Type B pancreatic cell (in vitro differentiated cells): ENCODE measurements at regions not wholly inside any gene's neighbourhood (a gene's known extent, or its start where the extent isn't known, plus 50 kb on each side); places are given as distances from the start of the nearest gene placed in this dataset.

Experiments
- DNase-seq: peaks from one replicate; pipeline ENCODE4 v3.0.0; 2021; ENCODE audit warnings: mixed read lengths; ENCODE audit not compliant: unreplicated experiment; ENCODE audit errors: extremely low spot score
- H3K27ac Mint-ChIP-seq: 2 replicates; pipeline ENCODE4 v1.8.0; 2021; ENCODE audit warnings: mild to moderate bottlenecking, mixed read lengths
- H3K27me3 Mint-ChIP-seq: 2 replicates; pipeline ENCODE4 v1.8.0; 2021; ENCODE audit warnings: mixed read lengths
- H3K36me3 Mint-ChIP-seq: 2 replicates; pipeline ENCODE4 v1.8.0; 2021; ENCODE audit warnings: mixed read lengths
- H3K4me1 Mint-ChIP-seq: one replicate; pipeline ENCODE4 v1.8.0; 2021; ENCODE audit warnings: mixed read lengths; ENCODE audit not compliant: unreplicated experiment
- H3K4me3 Mint-ChIP-seq: 2 replicates; pipeline ENCODE4 v1.8.0; 2021; ENCODE audit warnings: mild to moderate bottlenecking, mixed read lengths
- H3K9me3 Mint-ChIP-seq: 2 replicates; pipeline ENCODE4 v1.8.0; 2021; ENCODE audit warnings: mixed read lengths
- CTCF ChIP-seq: fragments of 200-600 bp; sonication (generic); conservative IDR thresholded peaks from 2 replicates; pipeline ENCODE4 v1.5.0; 2021; ENCODE audit warnings: antibody characterized with exemption, mild to moderate bottlenecking

GRCh38 chr13:44163108-44163507 is 210.5 kb upstream of the SERP2 start:
- no peak for DNase-seq
- no peak for TF ChIP-seq CTCF
- Mint-ChIP-seq H3K4me1 (no peaks in the 10 kb centered on the region), H3K27me3 (peaks cover 2% of the 10 kb centered on the region), H3K36me3 (no peaks in the 10 kb centered on the region), H3K27ac (no peak overlapping the region), H3K9me3 (no peaks in the 10 kb centered on the region), H3K4me3 (no peak overlapping the region)

- TF ChIP-seq CTCF, result no peak
- H3K4me1 Mint-ChIP-seq, result no peaks in the 10 kb centered on the region
- DNase-seq, result no peak
- H3K27ac Mint-ChIP-seq, result no peak overlapping the region
- peaks cover 2% of the 10 kb centered on the region for H3K27me3 Mint-ChIP-seq
- H3K9me3 Mint-ChIP-seq, result no peaks in the 10 kb centered on the region
- H3K36me3 Mint-ChIP-seq, result no peaks in the 10 kb centered on the region
- no peak overlapping the region for H3K4me3 Mint-ChIP-seq
Observed at GRCh38 chr13:44165221-44165888, 208.3 kb upstream of the SERP2 start.

DNA sequence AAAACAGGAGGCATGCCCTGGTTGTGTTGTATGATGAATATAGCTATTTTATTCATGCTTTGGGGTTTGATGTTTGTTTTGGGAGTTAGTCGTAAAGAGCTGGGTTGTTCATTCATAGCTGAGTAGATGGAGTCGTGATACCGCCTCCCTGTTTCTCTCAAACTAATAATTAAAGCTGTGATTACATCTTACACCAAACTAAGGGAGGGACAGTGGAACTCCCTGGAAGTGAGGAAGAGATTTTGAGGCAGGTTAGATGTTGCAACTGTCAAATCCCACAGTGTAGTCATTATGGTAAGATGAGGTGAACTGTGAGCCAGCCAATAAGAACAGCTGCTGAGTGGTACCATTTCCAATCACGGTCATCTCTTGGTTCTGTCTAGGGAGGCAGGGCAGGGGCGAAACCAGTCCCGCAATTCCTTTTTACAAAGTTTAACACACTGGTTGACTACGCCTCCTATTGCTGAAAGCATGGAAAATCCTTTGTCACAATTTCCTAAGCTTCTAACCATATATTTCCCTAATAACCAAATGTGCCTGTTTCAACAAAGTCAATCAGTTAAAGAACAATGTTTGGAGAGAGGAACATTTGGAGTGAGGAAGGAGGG is 207.6 kb upstream of the SERP2 start:
- no peaks in the 10 kb centered on the region for H3K4me1 Mint-ChIP-seq
- no peak for DNase-seq
- no peaks in the 10 kb centered on the region for H3K9me3 Mint-ChIP-seq
- no peak overlapping the region for H3K27ac Mint-ChIP-seq
- H3K36me3 Mint-ChIP-seq, result no peaks in the 10 kb centered on the region
- TF ChIP-seq CTCF, result no peak
- H3K4me3 Mint-ChIP-seq, result no peak overlapping the region
- H3K27me3 Mint-ChIP-seq, result peaks cover 2% of the 10 kb centered on the region

DNA sequence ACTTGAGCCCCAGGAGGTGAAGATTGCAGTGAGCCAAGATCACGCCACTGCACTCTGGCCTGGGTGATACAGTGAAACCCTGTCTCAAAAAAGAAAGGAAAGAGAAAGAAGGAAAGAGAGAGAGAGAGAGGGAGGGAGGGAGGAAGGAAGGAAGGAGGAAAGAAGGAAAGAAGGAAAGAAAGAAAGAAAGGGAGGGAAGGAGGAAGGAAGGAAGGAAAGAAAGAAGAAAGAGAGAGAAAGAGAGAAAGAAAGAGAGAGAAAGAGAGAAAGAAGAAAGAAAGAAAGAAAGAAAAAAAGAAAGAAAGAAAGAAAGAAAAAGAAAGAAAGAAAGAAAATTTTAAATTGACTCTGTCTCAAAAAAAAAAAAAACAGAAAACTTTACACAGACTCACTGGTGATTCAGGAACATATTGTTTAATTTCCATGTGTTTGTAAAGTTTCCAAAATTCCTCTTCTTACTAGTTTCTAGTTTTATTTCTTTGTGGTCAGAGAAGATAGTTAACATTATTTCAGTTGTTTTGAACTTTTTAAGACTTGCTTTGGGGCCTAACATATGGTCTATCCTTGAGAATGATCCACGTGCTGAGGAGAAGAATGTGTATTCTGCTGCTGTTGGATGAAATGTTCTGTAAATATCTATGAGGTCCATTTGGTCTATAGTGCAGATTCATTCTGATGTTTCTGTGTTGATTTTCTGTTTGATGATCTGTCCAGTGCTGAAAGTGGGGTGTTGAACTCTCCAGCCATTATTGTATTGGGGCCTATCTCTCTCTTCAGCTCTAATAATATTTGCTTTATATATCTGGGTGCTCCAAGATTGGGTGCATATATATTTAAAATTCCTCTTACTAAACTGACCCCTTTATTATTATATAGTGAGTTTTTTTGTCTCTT is 204.4 kb upstream of the SERP2 start:
- no peak for TF ChIP-seq CTCF
- Mint-ChIP-seq H3K4me3 (no peak overlapping the region), H3K27ac (no peak overlapping the region), H3K27me3 (no peaks in the 10 kb centered on the region), H3K9me3 (no peaks in the 10 kb centered on the region), H3K4me1 (no peaks in the 10 kb centered on the region), H3K36me3 (no peaks in the 10 kb centered on the region)
- DNase-seq, result no peak

- no peaks in the 10 kb centered on the region for H3K27me3 Mint-ChIP-seq
- no peak for TF ChIP-seq CTCF
- H3K9me3 Mint-ChIP-seq, result peaks cover 6% of the 10 kb centered on the region
- no peaks in the 10 kb centered on the region for H3K36me3 Mint-ChIP-seq
- no peak for DNase-seq
- peaks cover 5% of the 10 kb centered on the region for H3K4me1 Mint-ChIP-seq
- H3K4me3 Mint-ChIP-seq, result no peak overlapping the region
- H3K27ac Mint-ChIP-seq, result no peak overlapping the region
Observed at GRCh38 chr13:44170731-44171130, 202.9 kb upstream of the SERP2 start.
